ENCODE measurements at regions not wholly inside any gene's neighbourhood (a gene's known extent, or its start where the extent isn't known, plus 50 kb on each side); places are given as distances from the start of the nearest gene placed in this dataset.

DNA sequence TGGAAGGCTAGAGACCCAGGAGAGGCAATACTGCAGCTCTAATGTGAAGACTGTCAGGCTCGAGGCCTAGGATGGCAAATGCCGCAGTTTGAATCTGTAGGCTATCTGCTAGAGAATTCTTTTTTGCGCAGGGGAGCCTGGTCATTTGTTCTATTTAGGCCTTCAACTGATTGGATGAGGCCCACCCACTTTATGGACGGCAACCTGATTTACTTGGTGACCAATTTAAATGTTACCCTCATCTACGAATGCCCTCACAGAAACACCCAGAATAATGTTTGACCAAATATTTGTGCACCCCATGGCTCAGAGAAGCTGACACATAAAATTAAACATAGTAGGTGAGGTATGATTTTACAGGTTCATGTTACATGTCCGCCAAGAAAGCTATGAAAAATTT is 300.7 kb upstream of the GRM7 start:
- TF ChIP-seq CTCF (IDR thresholded peaks at IDR 0.05), result no peak
- no peak for TF ChIP-seq POLR2AphosphoS5 (IDR thresholded peaks at IDR 0.05)

Measured in stomach (tissue), 4 donors.